Right lobe of liver (tissue), 4 donors: ENCODE measurements at regions not wholly inside any gene's neighbourhood (a gene's known extent, or its start where the extent isn't known, plus 50 kb on each side); places are given as distances from the start of the nearest gene placed in this dataset.

ENCODE experiments used
- POLR2A ChIP-seq: fragments of 450-650 bp; IDR thresholded peaks from one replicate; pipeline ENCODE4 v1.6.1; 2017; ENCODE audit warnings: antibody characterized with exemption, mild to moderate bottlenecking
- TF ChIP-seq, protein P1 (sequence below), 4 donors: fragments of 200-600 bp in 3 of 4; fragments of 450-650 bp in 1 of 4; IDR thresholded peaks; one replicate each; pipeline versions ENCODE4 v1.5.1 to v1.8.0; 2016 to 2022; ENCODE audit warnings: antibody characterized with exemption in 4 of 4, mild to moderate bottlenecking in 2 of 4
- donor health status: DM: no; HTN: no; CAD: no.
- donor health status: DM: no; HTN: no; CAD: no.
- donor health status: DM: no; HTN: yes; CAD: no.

GRCh38 chr2:145085612-145086011 lies 565.7 kb upstream of the ZEB2 start:
- no peak for TF ChIP-seq POLR2A
- TF ChIP-seq, protein P1, sequence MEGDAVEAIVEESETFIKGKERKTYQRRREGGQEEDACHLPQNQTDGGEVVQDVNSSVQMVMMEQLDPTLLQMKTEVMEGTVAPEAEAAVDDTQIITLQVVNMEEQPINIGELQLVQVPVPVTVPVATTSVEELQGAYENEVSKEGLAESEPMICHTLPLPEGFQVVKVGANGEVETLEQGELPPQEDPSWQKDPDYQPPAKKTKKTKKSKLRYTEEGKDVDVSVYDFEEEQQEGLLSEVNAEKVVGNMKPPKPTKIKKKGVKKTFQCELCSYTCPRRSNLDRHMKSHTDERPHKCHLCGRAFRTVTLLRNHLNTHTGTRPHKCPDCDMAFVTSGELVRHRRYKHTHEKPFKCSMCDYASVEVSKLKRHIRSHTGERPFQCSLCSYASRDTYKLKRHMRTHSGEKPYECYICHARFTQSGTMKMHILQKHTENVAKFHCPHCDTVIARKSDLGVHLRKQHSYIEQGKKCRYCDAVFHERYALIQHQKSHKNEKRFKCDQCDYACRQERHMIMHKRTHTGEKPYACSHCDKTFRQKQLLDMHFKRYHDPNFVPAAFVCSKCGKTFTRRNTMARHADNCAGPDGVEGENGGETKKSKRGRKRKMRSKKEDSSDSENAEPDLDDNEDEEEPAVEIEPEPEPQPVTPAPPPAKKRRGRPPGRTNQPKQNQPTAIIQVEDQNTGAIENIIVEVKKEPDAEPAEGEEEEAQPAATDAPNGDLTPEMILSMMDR (IDR thresholded peaks at IDR 0.05), result no peak
